DOHH2 (cell line): ENCODE measurements at regions not wholly inside any gene's neighbourhood (a gene's known extent, or its start where the extent isn't known, plus 50 kb on each side); places are given as distances from the start of the nearest gene placed in this dataset.

Experiments used
- EZH2phosphoT487 ChIP-seq: fragments of 200-600 bp; sonication (generic); IDR thresholded peaks from 2 replicates; pipeline ENCODE4 v1.6.1; 2017; ENCODE audit warnings: borderline replicate concordance, mild to moderate bottlenecking, antibody characterized with exemption, low read length, moderate library complexity, mixed read lengths
- TF ChIP-seq, protein P1 (sequence below): fragments of 200-600 bp; sonication (generic); IDR thresholded peaks from one replicate; pipeline ENCODE4 v1.5.1; 2014; ENCODE audit warnings: antibody characterized with exemption, mild to moderate bottlenecking, low read depth, low read length; ENCODE audit not compliant: poor library complexity, severe bottlenecking

GRCh38 chrX:148380107-148380506, 120.3 kb upstream of the AFF2 start:
- TF ChIP-seq, protein P1, sequence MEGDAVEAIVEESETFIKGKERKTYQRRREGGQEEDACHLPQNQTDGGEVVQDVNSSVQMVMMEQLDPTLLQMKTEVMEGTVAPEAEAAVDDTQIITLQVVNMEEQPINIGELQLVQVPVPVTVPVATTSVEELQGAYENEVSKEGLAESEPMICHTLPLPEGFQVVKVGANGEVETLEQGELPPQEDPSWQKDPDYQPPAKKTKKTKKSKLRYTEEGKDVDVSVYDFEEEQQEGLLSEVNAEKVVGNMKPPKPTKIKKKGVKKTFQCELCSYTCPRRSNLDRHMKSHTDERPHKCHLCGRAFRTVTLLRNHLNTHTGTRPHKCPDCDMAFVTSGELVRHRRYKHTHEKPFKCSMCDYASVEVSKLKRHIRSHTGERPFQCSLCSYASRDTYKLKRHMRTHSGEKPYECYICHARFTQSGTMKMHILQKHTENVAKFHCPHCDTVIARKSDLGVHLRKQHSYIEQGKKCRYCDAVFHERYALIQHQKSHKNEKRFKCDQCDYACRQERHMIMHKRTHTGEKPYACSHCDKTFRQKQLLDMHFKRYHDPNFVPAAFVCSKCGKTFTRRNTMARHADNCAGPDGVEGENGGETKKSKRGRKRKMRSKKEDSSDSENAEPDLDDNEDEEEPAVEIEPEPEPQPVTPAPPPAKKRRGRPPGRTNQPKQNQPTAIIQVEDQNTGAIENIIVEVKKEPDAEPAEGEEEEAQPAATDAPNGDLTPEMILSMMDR: no peak
- TF ChIP-seq EZH2phosphoT487: no peak
